Esophagus muscularis mucosa (tissue), 3 donors: ENCODE measurements at regions not wholly inside any gene's neighbourhood (a gene's known extent, or its start where the extent isn't known, plus 50 kb on each side); places are given as distances from the start of the nearest gene placed in this dataset.

Source experiments
- CTCF ChIP-seq, 3 experiments: fragments of 200-600 bp in 2 of 3; fragments of 450-650 bp in 1 of 3; sonication (generic) in 2 of 3; IDR thresholded peaks; one replicate each; pipeline ENCODE4 v1.5.1; 2017 to 2019; ENCODE audit warnings: antibody characterized with exemption in 3 of 3, mild to moderate bottlenecking in 2 of 3, moderate library complexity in 1 of 3
- POLR2A ChIP-seq: fragments of 450-650 bp; IDR thresholded peaks from one replicate; pipeline ENCODE4 v1.6.1; 2017; ENCODE audit warnings: antibody characterized with exemption, moderate library complexity, mild to moderate bottlenecking, low read depth

DNA sequence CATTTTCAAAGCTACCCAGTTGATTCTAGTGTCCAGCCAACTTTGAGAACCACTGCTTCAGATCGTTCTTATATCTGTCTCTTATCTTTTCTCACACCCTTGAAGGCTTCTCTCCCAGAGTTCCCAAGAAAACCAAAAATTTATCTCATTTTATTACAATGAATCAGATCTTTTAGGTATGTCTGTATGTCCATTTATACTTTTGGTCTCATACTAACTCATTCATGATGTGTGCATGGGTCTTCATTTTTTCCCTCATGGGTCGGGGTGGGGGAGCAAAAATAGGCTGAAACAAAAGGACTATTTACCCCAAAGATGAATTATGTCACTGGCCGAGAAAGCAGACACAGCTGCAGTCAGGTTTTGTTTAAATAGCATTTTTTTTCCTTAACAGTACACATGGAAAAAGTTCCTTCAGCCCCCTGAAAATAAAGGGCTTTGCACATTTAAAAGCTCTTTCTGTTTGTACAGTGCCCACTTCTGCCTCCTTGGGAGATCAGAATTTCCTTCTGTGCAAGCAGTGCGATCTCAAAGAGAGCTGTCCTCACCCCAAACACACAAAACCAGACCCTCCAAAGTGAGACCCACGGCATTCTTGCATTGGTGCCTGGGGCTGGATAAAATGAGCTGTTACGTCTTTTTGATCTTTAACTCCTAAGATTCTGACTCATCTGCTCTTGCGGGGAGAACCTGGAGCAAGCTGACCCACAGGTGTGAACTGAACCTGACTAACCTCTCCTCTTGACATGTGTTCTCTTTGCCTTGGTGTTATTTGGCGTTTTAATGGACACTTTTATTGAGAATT is 251.2 kb upstream of the ELAC2 start:
- no peak for TF ChIP-seq CTCF (IDR thresholded peaks at IDR 0.05)
- TF ChIP-seq POLR2A = no peak
